HG03103 (cell line): ENCODE measurements at regions not wholly inside any gene's neighbourhood (a gene's known extent, or its start where the extent isn't known, plus 50 kb on each side); places are given as distances from the start of the nearest gene placed in this dataset.
A peak's percentile ranks its signal among the peaks of the same experiment; 100 is the strongest.

Source experiments
- ATAC-seq: cut with Tn5 transposase; IDR thresholded peaks from one replicate; pipeline ENCODE4 v1.9.1; 2021; ENCODE audit warnings: low read depth; ENCODE audit not compliant: unreplicated experiment

GRCh38 chr6:163985710-163986109 lies 571.2 kb downstream of the QKI start:
- ATAC-seq = no peak

DNA sequence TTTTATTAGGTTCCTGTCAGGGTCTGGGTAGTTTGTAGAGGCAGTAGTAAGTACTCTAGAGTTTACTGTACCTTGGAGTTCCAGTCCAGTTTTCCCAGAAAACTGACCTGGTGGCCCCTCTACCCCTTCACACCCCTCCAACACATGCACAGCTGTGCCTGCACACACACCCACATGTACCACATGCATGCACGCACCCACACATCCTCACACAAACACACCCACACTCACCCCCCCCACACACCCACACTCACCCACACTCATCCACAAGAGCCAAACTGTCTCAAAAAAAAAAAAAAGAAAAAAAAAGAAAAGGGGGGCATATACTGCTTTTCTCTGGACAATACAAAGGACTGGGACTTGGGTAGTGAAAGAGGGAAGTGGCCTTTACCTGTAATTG lies 570.5 kb downstream of the QKI start:
- no peak for ATAC-seq

DNA sequence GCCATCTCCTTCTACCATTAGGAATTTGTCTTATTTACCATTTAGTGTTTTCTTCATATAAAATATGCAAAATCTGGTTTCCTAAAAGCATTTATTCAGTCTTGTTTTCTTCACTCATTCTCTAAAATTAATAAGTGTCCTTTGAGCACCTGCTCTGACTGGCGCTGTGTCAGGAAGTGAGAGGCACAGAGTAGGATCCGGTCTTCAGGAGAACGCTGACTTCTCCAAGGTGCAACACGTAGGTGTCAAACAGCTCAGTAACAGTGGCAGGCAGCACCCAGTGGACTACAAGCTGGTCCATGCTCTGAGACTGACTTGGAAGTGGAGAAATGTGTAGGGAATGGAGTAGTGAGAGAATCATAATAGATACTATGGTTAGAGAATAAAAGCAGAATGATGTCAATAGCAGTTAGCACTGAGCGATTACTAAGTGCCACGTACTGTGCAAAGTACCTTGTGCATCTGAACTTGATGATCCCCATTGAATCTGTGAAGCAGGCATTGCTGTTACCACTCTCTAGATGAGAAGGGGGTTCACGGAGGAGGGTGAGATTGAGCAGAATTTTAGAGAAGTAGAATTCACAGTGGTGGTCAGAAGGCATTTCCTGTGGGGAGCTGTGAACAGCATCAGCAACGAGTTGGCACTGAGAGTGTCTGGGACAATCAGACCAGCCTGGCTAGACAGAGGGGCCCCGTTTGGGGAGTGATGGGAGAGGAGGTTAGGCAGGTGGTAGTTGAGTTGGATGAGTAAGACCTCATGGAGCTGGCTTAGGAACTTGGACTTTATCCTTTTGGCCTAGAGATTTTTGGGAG lies 569.8 kb downstream of the QKI start:
- peak; percentile 49 for ATAC-seq

DNA sequence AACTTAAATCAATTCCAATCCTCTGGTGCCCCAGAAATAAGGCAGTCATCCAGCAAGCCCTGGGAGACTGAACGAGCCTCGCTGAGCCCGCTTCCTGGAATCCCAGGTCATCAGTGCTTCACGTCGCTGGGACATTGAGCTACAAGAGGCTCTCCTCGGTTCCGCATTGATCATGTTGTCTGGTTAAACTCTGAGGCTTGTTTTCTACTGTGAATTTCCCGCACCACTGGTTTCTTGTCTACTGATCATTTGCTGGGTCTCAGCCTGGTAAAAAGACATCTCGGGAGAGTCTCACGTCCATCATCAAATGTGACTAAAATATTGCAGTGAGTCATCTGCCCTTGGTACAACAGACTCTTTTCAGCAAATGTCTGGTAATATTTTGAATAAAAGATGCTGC lies 569.2 kb downstream of the QKI start:
- ATAC-seq = no peak

DNA sequence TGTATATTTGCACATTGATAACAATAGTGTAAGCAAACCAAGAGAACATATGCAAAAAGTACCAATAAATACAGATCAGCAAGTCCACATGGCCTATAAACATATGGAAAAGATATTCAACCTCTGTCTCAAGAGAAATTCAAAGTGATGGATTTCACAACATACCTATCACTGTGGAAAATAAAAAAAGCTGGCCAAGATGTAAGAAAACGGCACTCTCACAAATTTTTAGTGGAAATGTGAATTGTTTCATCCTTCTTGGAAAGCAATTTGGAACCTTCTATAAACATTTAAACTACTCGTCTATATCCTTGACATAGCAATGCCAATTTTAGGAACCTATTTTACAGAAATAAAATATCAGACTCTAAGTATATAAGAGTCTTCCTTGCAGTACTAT lies 559.8 kb downstream of the QKI start:
- ATAC-seq = no peak

DNA sequence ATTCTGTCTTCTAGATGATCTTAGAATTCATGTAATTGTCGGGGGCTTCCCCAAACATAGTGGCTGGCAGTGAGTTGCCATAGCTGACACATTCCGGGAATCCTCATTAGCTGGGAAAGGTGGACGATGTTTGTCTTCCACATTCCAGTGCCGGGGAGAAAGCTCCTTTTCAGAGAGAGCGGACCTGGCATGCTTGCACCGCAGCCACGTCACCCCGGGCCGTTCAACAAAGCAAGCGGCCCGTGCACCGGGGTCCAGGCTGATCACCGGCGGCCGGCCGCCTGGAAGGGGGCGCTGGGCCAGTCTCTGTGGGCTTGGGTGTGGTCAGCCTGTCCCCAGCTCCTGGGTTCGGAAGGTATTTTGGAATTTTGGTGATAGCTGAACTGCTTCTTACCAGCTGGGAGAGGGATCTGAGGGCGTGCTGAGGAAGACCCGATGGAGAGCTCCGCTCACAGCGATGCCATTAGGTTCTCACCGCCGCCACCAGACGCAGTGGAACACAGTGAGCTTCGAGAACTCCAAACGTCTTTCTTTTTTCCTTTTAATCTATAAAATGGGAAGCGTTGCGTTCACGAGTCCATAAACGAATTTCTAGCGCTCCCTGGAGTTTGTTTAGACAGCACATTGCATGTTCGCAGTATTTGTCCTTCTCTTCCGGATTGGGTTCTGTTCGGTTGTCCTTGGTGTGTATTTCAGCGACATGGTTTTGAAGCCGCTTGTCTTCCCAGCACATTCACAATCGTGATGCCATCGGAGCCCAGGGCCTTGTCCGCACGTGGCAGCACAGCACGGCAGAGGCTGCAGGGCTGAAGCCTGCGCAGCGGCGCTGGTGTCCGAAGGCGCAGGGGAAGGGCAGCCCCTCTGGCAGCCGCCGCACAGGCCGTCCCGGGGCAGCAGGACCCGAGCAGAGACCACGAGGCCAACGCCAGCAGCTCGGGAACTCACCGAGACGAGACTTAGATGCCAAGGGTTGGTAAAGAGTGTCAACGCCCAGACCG lies 557.6 kb downstream of the QKI start:
- ATAC-seq = no peak

GRCh38 chr6:163970846-163971564 lies 556.5 kb downstream of the QKI start:
- ATAC-seq = no peak

DNA sequence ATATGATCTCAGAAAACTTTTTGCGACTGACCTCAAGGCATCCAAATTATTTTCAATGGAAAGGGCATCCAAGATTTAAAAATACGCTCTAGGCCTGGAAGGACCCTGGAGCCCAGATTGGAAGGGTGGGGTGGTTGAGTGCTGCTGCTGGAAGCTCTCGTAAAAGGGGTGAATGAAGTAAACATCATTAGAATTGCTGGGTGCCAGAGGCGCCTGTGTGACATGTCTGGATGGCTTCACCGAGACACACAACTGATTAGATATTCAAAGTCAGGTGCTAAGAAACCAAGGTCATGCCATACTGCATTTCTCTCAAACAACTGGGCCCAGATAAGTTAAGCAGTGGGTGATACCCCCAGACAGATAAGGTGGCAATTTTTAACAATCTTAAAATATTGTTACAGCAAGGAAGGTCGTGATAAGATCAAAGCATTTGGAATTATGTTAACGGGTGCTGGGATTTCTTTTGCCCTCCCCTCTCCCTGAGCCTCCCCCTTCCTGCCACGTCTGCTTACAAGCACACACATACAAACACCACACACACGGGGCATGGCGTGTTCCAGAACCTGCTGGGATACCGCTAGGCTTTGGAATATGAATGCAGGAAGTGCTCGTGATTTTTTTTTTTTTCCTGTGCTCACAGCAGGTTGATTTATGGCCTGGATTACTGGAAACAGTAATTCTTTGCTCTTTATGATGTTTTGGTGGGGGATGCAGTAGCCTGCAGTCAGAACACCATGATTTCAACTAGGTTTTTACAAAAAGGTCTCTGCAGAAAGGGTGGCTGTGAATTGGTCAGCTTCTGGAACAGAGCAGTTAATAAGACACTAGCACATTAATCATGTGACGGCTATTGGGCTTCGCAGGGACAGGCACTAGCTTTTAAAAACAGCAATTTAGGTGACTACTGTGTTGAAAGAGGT lies 551.2 kb downstream of the QKI start:
- ATAC-seq = no peak

DNA sequence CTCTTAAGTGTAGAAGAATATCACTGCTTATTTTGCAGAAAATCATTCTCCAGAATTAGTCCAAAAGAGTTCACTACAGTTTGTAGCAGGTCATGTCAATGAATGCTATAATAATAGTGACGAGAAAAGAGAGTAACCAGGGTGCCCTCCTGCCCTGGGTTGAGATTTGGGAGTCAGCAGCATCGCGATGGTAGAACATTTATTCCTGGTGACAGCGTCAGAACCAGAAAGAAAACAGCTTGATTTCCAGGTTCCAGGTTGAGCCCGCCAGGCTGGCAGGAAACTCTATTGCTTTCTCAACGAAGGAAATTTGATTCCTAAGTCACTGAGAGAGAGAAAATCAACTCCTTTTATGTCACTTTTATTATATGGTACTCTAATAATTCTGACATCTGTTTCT lies 550.3 kb downstream of the QKI start:
- no peak for ATAC-seq

GRCh38 chr6:163963205-163964120 lies 548.9 kb downstream of the QKI start:
- ATAC-seq = no peak

DNA sequence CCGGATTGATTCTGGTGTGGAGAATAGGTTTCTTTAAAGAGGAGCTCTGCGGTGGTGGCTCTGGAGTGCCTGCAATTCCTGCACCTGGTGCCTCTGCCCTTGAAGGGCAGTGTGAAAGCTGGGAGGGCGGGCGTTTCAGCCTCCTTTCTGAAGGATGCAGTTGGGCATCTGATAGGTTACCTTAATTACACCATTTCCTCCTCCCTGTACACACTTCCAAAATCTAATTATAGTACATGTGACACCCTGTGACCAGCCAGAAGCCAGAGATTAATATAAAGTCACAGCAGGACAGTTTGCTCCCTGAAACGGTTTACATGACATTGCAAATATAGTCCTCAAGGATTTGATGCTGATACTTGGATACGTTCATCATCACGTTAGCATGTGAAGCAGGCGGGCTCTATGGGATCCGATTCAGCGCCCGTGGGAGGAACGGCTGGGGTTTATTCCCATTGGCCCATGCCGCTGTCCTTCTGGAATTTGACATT lies 548.2 kb downstream of the QKI start:
- ATAC-seq = no peak

GRCh38 chr6:163960128-163960527 lies 545.6 kb downstream of the QKI start:
- ATAC-seq = no peak

DNA sequence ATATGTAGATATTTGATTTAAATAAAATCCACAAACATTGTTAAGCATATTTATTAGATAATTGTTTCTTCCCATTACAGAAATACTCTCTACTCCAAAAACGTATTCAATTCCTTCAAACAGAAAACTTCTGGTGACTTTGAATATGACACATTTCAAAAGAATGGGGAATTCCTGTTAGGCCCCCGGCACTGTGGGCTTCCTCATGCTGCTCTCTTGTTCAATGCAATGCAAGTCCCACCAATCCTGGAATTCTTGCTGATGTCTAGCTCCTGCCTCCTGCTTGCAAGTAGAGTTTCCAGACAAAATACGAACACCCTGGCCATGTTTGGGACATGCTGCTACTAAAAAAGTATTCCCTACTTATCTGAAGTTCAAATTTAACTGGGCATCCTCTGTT lies 544.1 kb downstream of the QKI start:
- ATAC-seq = no peak

DNA sequence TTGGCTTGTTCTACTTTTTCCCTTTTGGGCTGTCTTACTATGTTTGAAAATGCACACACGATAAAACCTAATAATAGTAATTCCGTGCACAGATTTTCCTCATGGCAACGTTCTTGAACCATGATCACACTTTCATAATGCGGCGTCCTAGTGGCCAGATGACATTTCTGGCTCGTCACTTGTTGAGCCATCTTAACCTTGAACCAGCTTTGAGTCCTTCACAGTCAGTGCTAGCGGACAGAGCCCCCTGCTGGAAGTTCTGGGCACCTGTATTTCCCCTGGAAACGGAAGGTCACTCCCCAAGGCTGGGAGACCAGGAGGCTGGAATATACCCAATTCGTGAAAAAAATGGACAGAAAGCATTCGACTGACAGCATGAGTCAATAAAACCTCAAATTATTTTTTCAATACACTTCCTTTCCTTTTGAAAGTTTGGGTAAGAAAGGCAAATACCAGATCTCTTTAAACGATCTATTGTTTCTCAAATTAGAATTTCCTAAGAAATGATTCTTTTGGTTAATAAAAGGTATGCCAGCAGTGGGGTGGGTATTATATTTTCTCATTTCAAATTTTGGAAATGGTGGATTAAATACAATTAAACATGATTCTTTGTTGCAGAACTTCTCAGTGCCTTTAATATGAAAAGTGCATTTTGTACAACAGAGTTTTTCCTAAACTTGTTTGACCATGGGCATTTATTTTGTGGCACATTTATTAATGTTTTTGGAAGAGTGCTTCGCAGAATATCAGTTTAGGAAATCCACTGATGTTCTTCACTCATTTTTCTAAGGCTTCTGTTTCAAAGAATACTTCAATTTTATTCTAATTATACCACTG lies 542.3 kb downstream of the QKI start:
- ATAC-seq = peak; percentile 92

- no peak for ATAC-seq
These were observed 541.2 kb downstream of the QKI start for GRCh38 chr6:163955756-163956155.

GRCh38 chr6:163955096-163955495 lies 540.6 kb downstream of the QKI start:
- ATAC-seq = no peak

DNA sequence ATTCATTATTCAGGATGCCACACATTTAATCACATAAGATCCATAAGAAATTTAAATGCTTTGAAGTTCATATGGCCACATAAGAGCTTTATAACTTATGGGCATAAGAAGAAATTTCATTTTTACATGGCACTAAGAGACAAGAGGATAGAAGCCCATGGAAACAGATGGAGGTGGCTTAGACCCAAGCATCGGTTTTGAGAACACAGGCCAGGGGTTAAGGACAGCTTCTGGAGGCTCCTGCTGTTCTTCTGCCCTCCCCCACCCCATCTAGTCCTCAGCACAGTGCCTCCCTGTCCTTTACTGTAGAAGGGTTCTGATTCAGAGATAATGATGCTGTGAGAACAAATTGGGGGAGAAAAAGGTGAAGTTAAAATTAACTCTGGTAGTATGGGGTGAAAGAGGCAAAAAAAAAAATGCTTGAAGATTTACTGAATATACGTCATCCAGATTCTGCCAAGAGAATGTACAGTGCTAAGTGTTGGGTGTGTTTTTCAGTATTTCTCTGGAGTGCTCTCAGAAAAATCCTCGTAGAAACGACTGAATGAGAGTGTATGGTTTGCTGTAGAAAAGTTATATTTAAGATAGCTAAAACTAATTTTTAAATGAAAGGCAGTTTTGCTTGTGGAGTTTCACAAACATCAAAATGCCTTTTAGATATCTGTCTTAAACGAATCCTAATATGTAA lies 539.7 kb downstream of the QKI start:
- no peak for ATAC-seq
